ENCODE measurements at regions not wholly inside any gene's neighbourhood (a gene's known extent, or its start where the extent isn't known, plus 50 kb on each side); places are given as distances from the start of the nearest gene placed in this dataset.
"Not testable (repeated sequence)": the region's sequence is repeated elsewhere in the genome, so short reads cannot be mapped to it uniquely, and the experiment has no call there.

- no peak for DNase-seq (ENCODE audit: low read depth)
Measured at GRCh38 chr1:217040711-217041455, 317.7 kb upstream of the ESRRG start.

DNA sequence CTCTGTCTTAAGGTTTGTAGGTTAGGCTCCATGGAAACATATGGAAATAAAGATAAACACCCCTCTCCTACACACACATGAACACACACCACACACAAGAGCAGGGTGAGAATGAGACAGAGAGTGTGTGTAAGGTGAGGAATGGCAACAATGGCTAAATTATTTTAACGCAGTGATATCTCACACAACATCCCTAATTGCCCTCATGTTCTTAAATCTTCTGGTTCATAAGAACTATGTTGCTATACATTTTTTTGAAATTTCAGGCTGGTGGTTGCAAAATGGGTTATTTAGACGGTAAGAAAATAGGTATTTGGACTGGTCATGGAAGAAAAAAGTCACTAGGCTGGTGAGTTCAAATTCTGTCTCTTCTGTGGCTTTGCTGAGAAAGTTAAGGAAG is 316.7 kb upstream of the ESRRG start:
- DNase-seq (ENCODE audit: low read depth) = no peak

- DNase-seq (ENCODE audit: low read depth) = not testable (repeated sequence)
Measured at GRCh38 chr1:217039139-217039538, 315.9 kb upstream of the ESRRG start.

DNA sequence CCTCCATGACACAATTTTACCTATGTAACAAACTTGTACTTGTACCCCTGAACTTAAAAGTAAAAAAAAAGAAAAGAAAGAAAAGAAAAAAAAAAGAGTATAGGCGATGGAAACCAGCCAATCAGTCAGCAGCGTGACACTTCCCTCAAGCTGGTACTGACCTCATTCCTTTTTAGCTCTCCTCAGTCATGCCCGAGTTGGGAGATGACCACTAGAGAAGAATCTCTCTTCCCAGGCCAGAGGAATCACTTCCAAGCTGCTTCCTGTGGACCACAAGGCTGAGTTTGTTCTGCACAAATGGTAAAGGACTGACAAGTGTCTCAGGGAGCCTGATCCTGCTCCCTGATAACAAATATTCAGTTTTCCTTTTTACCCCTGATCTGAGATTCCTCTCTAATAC is 313.5 kb upstream of the ESRRG start:
- DNase-seq (ENCODE audit: low read depth) = no peak

DNA sequence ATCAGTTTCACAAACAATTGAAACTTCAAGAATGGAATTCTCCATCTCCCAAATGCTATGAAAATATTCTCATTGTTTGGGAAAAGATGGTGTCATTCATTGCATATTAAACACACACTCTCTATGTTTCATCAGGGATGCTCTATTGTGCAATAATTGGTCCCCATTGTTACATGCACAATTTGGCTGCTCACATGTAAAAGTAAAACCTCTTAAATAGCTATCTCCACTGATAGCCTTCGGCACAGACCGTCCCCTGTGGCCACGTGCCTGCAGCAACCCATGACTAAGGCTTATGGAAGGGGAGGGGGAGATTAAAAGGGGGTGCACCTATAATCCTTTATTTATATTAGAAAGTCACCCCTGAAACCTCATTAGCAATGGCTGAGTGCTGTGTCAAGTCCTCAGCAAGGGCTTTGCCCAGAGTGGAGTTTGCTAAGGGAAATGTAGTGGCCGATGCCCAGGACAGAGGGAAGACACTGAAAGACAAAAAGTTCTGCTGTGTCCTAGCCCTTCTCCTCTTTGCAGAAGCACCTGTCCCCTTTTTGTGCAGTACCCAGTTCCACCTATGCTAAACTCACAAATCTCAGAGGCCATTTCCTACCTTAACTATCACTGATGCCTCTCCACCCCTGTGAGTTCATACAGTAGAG is 309.6 kb upstream of the ESRRG start:
- no peak for DNase-seq (ENCODE audit: low read depth)

DNA sequence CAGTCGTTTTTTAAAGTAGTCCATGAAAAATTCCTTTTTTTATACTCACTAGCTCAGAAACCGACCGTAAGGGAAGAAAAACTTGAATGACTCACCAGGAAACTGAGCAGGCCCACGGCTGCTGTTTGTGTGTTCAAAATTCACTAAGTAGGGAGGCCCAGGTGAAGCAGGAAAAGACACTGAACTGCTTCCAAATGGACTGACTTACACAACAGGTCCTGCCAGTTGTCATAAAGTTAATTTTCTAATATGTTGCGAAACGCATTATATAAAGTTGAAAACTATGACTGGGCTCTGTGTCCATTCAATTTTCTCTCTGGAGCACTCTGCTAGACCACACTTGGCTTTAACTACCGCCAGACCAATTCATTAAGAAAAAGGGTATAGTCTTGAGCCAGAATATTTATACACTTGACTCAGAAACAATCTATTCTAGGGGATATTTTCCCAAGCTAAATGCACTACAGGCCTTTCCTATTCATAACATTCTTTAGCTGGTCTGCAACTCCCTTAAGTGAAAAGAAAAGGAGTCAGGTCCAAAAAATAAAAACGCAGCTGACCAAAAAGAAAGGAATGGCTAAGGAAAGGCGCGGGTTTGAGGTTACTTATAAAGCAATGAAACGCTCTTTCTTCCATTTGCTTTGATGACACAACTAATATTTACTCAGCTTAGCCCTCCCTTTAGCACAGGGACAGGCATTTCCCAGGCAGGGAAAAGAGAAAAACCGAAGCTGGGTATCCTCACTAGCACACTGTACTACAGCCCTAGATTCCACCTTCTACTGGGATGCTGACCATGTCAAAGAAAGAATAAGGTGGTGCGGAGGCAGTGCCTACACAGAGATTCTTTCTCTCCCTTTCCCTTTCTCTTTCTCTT is 306.3 kb upstream of the ESRRG start:
- peak; percentile 66 for DNase-seq (ENCODE audit: low read depth)

DNA sequence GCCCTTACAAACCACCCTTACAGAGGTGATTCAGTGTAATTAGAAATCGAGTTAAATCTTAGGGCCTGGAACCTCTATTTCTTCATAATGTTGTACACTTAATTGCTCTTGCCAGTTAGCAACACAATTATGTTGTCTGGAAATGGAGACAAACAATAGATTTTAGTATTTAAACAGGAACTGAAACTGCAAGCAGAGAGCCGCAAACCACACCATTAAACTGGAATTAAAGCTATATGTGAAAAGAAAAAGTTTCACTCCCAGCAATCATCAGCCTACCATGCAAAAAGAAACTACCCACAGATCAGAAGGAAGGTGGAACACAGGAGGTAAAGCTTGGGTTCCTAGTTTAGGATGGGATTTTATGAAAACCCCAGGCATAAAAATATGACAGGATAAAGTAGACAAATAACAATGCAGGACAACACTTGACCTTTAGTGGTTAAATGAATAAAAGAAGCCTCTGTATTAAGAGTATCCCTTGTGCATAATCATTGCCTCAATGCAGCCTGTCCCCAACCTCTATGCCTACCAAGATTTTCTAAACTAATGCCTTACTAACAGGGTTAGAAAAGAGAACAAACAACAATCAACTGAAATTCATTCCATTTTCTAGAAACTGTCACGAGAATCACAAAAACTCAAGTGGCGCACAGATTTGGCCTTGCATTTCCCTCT is 304.3 kb upstream of the ESRRG start:
- no peak for DNase-seq (ENCODE audit: low read depth)

- no peak for DNase-seq (ENCODE audit: low read depth)
Measured at GRCh38 chr1:217026531-217026930, 303.3 kb upstream of the ESRRG start.

DNA sequence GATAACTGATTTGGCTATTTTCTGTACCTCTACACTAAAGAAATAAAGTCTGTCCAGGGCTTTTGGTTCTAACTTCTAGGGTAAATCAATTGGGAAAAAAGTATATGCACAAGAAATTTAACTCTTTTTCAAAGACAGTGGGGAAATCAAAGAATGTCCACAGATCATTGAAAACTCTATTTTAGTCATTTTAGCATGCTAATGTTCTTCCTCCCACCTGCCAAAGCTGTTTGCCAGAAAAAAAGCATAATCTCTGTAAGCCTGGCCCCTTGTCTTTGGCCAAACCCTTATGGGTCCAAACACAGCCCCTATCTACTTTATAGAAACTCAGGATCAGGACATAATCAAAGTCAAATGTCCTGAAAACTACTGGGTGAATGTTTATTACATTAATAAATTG is 302.2 kb upstream of the ESRRG start:
- DNase-seq (ENCODE audit: low read depth) = no peak

GRCh38 chr1:217024911-217025310 is 301.7 kb upstream of the ESRRG start:
- DNase-seq (ENCODE audit: low read depth) = no peak

DNA sequence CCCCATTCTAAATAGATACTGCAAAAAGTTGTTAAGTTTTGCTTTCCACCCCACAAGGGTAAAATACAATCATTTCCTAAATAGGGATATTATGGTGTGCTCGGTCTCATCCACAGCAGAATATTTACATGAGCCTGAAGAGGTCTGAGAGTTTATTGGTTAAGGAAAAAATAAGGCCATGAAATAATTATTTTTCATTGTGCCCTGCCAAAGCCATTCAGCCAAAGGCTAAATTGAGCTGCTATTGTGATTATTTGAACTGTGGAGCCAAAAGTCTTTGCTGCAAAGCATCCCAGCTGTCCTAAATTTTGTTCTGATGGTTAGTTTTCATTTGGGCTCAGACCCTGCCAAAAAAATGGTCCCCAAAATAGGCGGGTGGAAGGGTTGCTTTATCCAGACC is 298.7 kb upstream of the ESRRG start:
- no peak for DNase-seq (ENCODE audit: low read depth)

DNA sequence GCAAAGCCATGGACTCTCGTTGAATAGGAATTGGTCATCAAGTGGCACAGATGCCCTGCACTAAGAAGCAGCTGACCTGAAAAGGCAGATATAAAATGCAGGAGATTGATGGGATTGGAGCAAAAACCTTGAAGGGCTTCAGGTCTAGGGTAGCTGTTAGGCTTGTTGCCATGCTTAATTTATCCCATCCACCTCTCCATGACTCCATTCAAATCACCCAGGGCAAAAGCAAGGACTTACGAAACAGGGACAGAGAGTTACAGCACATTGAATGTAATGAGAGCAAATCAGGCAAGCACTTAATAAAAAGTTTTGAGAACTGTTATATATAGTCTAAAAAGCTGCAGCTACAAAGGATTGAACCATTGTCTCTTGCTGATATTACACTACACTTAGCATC is 298.2 kb upstream of the ESRRG start:
- no peak for DNase-seq (ENCODE audit: low read depth)

GRCh38 chr1:217019475-217019874 is 296.2 kb upstream of the ESRRG start:
- no peak for DNase-seq (ENCODE audit: low read depth)

DNA sequence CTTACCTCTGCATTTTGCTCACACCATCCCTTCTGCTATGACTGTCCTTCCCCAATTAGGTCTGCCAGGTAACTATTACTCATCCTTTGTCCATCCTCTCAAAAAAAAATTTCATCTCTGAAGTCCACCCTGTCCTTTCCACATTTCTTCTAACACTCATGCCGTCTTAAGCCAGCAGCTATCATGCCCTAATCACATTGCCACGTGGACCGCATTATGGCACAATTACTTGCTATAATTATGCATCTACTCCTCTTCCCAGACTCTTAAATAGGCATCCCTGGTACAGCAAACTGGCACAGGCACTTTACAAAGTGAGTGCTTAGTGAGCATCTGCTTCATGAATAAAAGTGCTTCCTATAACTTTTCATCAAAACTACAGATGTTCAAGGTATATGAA is 295.4 kb upstream of the ESRRG start:
- DNase-seq (ENCODE audit: low read depth) = no peak

- no peak for DNase-seq (ENCODE audit: low read depth)
Measured at GRCh38 chr1:217017165-217017564, 293.9 kb upstream of the ESRRG start.

GRCh38 chr1:217014066-217014465 is 290.8 kb upstream of the ESRRG start:
- no peak for DNase-seq (ENCODE audit: low read depth)

GRCh38 chr1:217012659-217013058 is 289.4 kb upstream of the ESRRG start:
- no peak for DNase-seq (ENCODE audit: low read depth)

- DNase-seq (ENCODE audit: low read depth) = no peak
Measured at GRCh38 chr1:217011097-217011496, 287.9 kb upstream of the ESRRG start.

GRCh38 chr1:217010253-217010652 is 287.0 kb upstream of the ESRRG start:
- DNase-seq (ENCODE audit: low read depth) = no peak

GRCh38 chr1:217009376-217009775 is 286.1 kb upstream of the ESRRG start:
- no peak for DNase-seq (ENCODE audit: low read depth)

DNA sequence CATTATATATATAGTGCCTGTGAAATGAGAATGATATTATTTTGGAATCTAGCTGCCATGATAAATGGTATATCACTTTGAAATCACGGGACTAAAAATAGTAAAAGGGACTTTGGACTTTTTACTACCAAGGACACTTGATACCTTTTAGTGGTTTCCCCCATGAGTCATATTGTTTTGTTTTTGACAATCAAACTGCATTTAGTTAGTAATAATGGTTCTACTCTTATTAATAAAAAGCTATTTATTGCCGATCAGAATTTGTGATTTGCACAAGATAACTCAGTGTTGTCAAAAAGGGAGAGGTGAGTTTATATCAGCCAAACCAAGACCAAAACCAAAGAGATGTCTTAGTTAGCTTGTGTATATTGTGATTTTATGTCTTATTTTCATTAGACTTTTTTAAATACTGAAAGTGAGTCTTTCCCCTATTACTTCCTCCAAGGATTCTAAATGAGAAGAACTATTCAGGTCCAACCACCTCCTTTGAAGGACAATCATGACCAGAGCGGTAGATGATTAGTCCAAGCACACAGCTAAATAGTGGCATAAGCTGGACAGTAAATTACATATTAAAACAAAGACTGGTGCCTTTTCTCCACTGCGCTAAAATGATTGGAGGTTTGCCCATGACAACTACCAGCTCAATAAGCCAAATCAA is 281.7 kb upstream of the ESRRG start:
- DNase-seq (ENCODE audit: low read depth) = no peak

DNA sequence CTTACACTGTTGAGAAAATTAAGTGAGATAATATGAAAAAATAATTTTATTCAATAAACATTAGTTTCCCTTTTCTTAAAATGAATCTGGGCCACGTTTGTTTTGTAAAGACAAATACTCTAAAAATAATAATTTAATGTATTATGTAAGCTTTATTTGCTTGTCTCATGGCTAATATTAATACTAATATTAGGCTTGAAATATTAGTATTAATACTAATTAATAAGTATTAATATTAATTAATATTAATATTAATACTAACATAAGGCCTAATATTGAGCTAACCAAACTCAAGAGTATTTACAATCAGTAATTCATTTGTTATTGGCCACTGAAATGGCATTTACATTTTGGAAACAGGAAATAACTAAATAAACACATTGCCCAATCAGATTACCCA is 280.1 kb upstream of the ESRRG start:
- DNase-seq (ENCODE audit: low read depth) = no peak

All from stromal cell of bone marrow (primary cell).